DMS53 (cell line): ENCODE measurements at regions not wholly inside any gene's neighbourhood (a gene's known extent, or its start where the extent isn't known, plus 50 kb on each side); places are given as distances from the start of the nearest gene placed in this dataset.

ENCODE experiments used
- DNase-seq: peaks from one replicate; lab custom pipeline; 2025; lab: John Stamatoyannopoulos, UW

GRCh38 chr2:205937211-205937610 is 148.8 kb downstream of the INO80D start:
- DNase-seq: peak; percentile 44

GRCh38 chr2:205936446-205936845 is 149.5 kb downstream of the INO80D start:
- DNase-seq: no peak

- DNase-seq: peak; percentile 40
Observed at GRCh38 chr2:205934443-205934842, 151.5 kb downstream of the INO80D start.

GRCh38 chr2:205932861-205933260 is 153.1 kb downstream of the INO80D start:
- no peak for DNase-seq

GRCh38 chr2:205931388-205931787 is 154.6 kb downstream of the INO80D start:
- DNase-seq: no peak

- peak; percentile 14 for DNase-seq
Observed at GRCh38 chr2:205930209-205930608, 155.8 kb downstream of the INO80D start.

- peak; percentile 35 for DNase-seq
Observed at GRCh38 chr2:205929246-205929942, 156.6 kb downstream of the INO80D start.

- peak; percentile 77 for DNase-seq
Observed at GRCh38 chr2:205925373-205926337, 160.3 kb downstream of the INO80D start.

GRCh38 chr2:205924676-205925075 is 161.3 kb downstream of the INO80D start:
- DNase-seq: no peak

GRCh38 chr2:205915130-205915524 is 170.8 kb downstream of the INO80D start:
- peak; percentile 46 for DNase-seq

- peak; percentile 29 for DNase-seq
Observed at GRCh38 chr2:205914213-205915129, 171.5 kb downstream of the INO80D start.

- no peak for DNase-seq
Observed at GRCh38 chr2:205913668-205914067, 172.3 kb downstream of the INO80D start.

- no peak for DNase-seq
Observed at GRCh38 chr2:205911306-205911705, 174.7 kb downstream of the INO80D start.

GRCh38 chr2:205909184-205909572 is 176.8 kb downstream of the INO80D start:
- DNase-seq: no peak

GRCh38 chr2:205908212-205909183 is 177.5 kb downstream of the INO80D start:
- no peak for DNase-seq

- DNase-seq: no peak
Observed at GRCh38 chr2:205906419-205906818, 179.6 kb downstream of the INO80D start.

GRCh38 chr2:205905576-205905975 is 180.4 kb downstream of the INO80D start:
- DNase-seq: no peak

GRCh38 chr2:205904873-205905272 is 181.1 kb downstream of the INO80D start:
- DNase-seq: no peak

- DNase-seq: peak; percentile 77
Observed at GRCh38 chr2:205903549-205904129, 182.3 kb downstream of the INO80D start.

- no peak for DNase-seq
Observed at GRCh38 chr2:205902900-205903237, 183.1 kb downstream of the INO80D start.
